ENCODE measurements at regions not wholly inside any gene's neighbourhood (a gene's known extent, or its start where the extent isn't known, plus 50 kb on each side); places are given as distances from the start of the nearest gene placed in this dataset.

DNA sequence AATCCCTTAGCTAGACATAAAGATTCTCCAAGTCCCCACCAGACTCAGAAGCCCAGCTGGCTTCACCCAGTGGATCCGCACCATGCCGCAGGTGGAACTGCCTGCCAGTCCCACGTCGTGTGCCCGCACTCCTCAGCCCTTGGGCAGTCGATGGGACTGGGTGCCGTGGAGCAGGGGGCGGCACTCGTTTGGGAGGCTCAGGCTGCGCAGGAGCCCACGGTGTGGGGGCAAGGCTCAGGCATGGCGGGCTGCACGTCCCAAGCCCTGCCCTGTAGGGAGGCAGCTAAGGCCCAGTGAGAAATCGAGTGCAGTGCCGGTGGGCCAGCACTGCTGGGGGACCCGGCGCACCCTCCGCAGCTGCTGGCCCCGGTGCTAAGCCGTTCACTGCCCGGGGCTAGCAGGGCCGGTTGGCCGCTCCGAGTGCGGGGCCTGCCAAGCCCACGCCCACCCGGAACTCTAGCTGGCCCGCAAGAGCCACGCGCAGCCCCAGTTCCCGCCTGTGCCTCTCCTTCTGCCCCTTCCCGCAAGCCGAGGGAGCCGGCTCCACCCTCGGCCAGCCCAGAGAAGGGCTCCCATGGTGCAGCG lies 95.9 kb upstream of the DTNBP1 start:
- TF ChIP-seq EZH2 (IDR thresholded peaks at IDR 0.05; ENCODE audit: insufficient read depth, poor library complexity, severe bottlenecking) (no peak), EZH2phosphoT487 (IDR thresholded peaks at IDR 0.05; ENCODE audit: insufficient read depth, low read depth) (no peak)

All from GM23248 (cell line).